ENCODE measurements at regions not wholly inside any gene's neighbourhood (a gene's known extent, or its start where the extent isn't known, plus 50 kb on each side); places are given as distances from the start of the nearest gene placed in this dataset.

DNA sequence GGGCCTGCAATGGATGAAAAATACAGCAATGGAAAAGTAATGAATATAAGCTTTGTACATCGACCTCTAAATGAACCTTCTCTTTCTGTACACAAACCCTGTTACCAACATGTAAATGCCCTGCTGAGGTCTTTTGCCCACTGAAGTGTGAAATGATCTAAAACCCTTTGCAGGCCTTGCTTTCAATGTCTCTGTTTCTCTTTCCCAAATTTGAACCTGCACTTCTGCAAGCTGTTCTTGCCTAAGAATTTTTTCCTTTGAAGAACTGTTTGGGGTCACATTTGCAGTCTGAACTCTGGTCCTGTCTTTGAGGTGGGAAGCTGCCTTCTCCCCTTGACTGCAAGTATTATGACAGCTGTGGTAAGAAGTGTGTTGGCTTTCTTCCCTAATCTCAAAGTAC is 1237.1 kb downstream of the FAM181B start:
- DNase-seq (ENCODE audit: low read depth in 1 of 2, low spot score in 1 of 2) (no peak), ATAC-seq (no peak), FAIRE-seq (no peak)
- Histone ChIP-seq H3K4me2 (no peak overlapping the region), H3K4me1 (no peaks in the 10 kb centered on the region), H3K4me3 (no peak overlapping the region), H3K9me3 (no peaks in the 10 kb centered on the region), H3K27ac (no peak overlapping the region)
- 0% methylated on average over 1 of the region's 1 CpG for WGBS (ENCODE audit: missing lambda C conversion rate)
- CTCF ChIA-PET: interaction anchor here (0.6 to 0.7 kb wide), 5 partner anchors 36 to 1965 kb away, joined by 3 to 4 read pairs (median 3); no protein-coding TSS in a partner anchor
- POLR2A ChIA-PET: no interaction called here
- TF ChIP-seq TP53 (CRISPR knock-in tag; IDR thresholded peaks at IDR 0.05) (no peak), KDM5A (IDR thresholded peaks at IDR 0.05) (no peak), FOXS1 (CRISPR knock-in tag; IDR thresholded peaks at IDR 0.05) (no peak), CBX2 (IDR thresholded peaks at IDR 0.05; ENCODE audit: borderline replicate concordance, low read depth) (no peak), KDM1A (IDR thresholded peaks at IDR 0.05; ENCODE audit: low read depth) (no peak), ESRRA (IDR thresholded peaks at IDR 0.05; ENCODE audit: borderline replicate concordance, low read length) (no peak), TFCP2L1 (CRISPR knock-in tag; IDR thresholded peaks at IDR 0.05) (no peak), RCOR1 (IDR thresholded peaks at IDR 0.05; ENCODE audit: low read depth, low read length) (no peak), SMC3 (IDR thresholded peaks at IDR 0.05) (no peak)

- CTCF ChIA-PET: no interaction called here
- H3K4me2 ChIP-seq: no peak overlapping the region
- POLR2A ChIA-PET: no interaction called here
Observed at GRCh38 chr11:81495699-81496292, 1237.9 kb downstream of the FAM181B start.

GRCh38 chr11:81494431-81494830 is 1239.2 kb downstream of the FAM181B start:
- H3K27ac ChIP-seq: no peak overlapping the region
- POLR2A ChIA-PET: no interaction called here

More at GRCh38 chr11:81495699-81496292, 1237.9 kb downstream of the FAM181B start:
- DNase-seq (ENCODE audit: low read depth in 1 of 2, low spot score in 1 of 2) (no peak), FAIRE-seq (no peak), ATAC-seq (no peak)
- no peaks in the 10 kb centered on the region for H3K9me3 ChIP-seq
- H3K27ac ChIP-seq: no peak overlapping the region
- WGBS (ENCODE audit: missing lambda C conversion rate): under 1% methylated on average over 4 of the region's 4 CpGs
- H3K4me3 ChIP-seq: no peak overlapping the region
- TF ChIP-seq, protein P1, sequence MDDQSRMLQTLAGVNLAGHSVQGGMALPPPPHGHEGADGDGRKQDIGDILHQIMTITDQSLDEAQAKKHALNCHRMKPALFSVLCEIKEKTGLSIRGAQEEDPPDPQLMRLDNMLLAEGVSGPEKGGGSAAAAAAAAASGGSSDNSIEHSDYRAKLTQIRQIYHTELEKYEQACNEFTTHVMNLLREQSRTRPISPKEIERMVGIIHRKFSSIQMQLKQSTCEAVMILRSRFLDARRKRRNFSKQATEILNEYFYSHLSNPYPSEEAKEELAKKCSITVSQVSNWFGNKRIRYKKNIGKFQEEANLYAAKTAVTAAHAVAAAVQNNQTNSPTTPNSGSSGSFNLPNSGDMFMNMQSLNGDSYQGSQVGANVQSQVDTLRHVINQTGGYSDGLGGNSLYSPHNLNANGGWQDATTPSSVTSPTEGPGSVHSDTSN (IDR thresholded peaks at IDR 0.05): no peak
- TF ChIP-seq BHLHE40 (IDR thresholded peaks at IDR 0.05; ENCODE audit: low read depth, low read length): no peak
- H3K4me1 ChIP-seq: no peaks in the 10 kb centered on the region

GRCh38 chr11:81492923-81493445 is 1240.7 kb downstream of the FAM181B start:
- CTCF ChIA-PET: no interaction called here
- 6% methylated on average over 1 of the region's 1 CpG for WGBS (ENCODE audit: missing lambda C conversion rate)

More at GRCh38 chr11:81494431-81494830, 1239.2 kb downstream of the FAM181B start:
- no peak overlapping the region for H3K4me3 ChIP-seq
- no peak overlapping the region for H3K4me2 ChIP-seq
- DNase-seq (ENCODE audit: low read depth in 1 of 2, low spot score in 1 of 2) (no peak), ATAC-seq (no peak), FAIRE-seq (no peak)
- no peaks in the 10 kb centered on the region for H3K4me1 ChIP-seq
- CTCF ChIA-PET: no interaction called here
- TF ChIP-seq MAX (IDR thresholded peaks at IDR 0.05): no peak
- no peaks in the 10 kb centered on the region for H3K9me3 ChIP-seq

More at GRCh38 chr11:81492923-81493445, 1240.7 kb downstream of the FAM181B start:
- H3K4me1 ChIP-seq: no peaks in the 10 kb centered on the region
- no peak for ATAC-seq
- H3K9me3 ChIP-seq: no peaks in the 10 kb centered on the region
- no peak for TF ChIP-seq ATOH8 (CRISPR knock-in tag; IDR thresholded peaks at IDR 0.05; ENCODE audit: low read depth)
- no peak for TF ChIP-seq RAD21 (conservative IDR thresholded peaks at IDR 0.05 in 1 of 2, IDR thresholded peaks at IDR 0.05 in 1 of 2)
- TF ChIP-seq KDM5A (IDR thresholded peaks at IDR 0.05): no peak
- TF ChIP-seq, protein P2, sequence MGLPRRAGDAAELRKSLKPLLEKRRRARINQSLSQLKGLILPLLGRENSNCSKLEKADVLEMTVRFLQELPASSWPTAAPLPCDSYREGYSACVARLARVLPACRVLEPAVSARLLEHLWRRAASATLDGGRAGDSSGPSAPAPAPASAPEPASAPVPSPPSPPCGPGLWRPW (IDR thresholded peaks at IDR 0.05): no peak
- no peak for TF ChIP-seq RFX5 (IDR thresholded peaks at IDR 0.05)
- TF ChIP-seq EP300 (IDR thresholded peaks at IDR 0.05): no peak
- TF ChIP-seq, protein P3, sequence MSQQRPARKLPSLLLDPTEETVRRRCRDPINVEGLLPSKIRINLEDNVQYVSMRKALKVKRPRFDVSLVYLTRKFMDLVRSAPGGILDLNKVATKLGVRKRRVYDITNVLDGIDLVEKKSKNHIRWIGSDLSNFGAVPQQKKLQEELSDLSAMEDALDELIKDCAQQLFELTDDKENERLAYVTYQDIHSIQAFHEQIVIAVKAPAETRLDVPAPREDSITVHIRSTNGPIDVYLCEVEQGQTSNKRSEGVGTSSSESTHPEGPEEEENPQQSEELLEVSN (IDR thresholded peaks at IDR 0.05; ENCODE audit: borderline replicate concordance, low read depth): no peak
- TF ChIP-seq HDAC2 (IDR thresholded peaks at IDR 0.05): no peak
- no peak overlapping the region for H3K27ac ChIP-seq
- FAIRE-seq: no peak
- H3K4me3 ChIP-seq: no peak overlapping the region
- DNase-seq (ENCODE audit: low read depth in 1 of 2, low spot score in 1 of 2): no peak
- H3K4me2 ChIP-seq: no peak overlapping the region
- POLR2A ChIA-PET: no interaction called here
